Transverse colon (tissue), 4 donors: ENCODE measurements at regions not wholly inside any gene's neighbourhood (a gene's known extent, or its start where the extent isn't known, plus 50 kb on each side); places are given as distances from the start of the nearest gene placed in this dataset.

ENCODE experiments used
- DNase-seq: peaks from one replicate; pipeline ENCODE4 v3.0.0-alpha.2; 2019
- H3K27ac ChIP-seq, 4 donors: fragments of 200-600 bp; sonication (generic); 2 replicates each; pipeline ENCODE4 v1.5.1; 2016 to 2018; ENCODE audit warnings: inconsistent platforms in 4 of 4
- H3K27me3 ChIP-seq: fragments of 200-600 bp; sonication (generic); 2 replicates; pipeline ENCODE4 v1.5.1; 2017; ENCODE audit warnings: inconsistent platforms
- H3K36me3 ChIP-seq, 4 donors: fragments of 200-600 bp; sonication (generic); 2 replicates each; pipeline ENCODE4 v1.5.1; 2017 to 2019; ENCODE audit warnings: inconsistent platforms in 4 of 4
- H3K4me1 ChIP-seq, 4 donors: fragments of 200-600 bp; sonication (generic); 2 replicates each; pipeline ENCODE4 v1.5.1; 2017 to 2020; ENCODE audit warnings: inconsistent platforms in 4 of 4
- H3K4me3 ChIP-seq, 4 donors: fragments of 200-600 bp; sonication (generic); 1 replicate in 1 of 4; 2 replicates in 3 of 4; pipeline versions ENCODE4 v1.5.1 to v1.6.1; 2017 to 2019; ENCODE audit warnings: inconsistent platforms in 4 of 4
- H3K9me3 ChIP-seq, 2 donors: fragments of 200-600 bp; sonication (generic); 2 replicates each; pipeline ENCODE4 v1.5.1; 2017 to 2019; ENCODE audit warnings: inconsistent platforms in 2 of 2
- CTCF ChIP-seq, 5 experiments: fragments of 200-600 bp in 3 of 5; fragments of 450-650 bp in 2 of 5; sonication (generic) in 3 of 5; IDR thresholded peaks; 1 replicate in 2 of 5; 2 replicates in 3 of 5; pipeline ENCODE4 v1.5.1; 2016 to 2017; ENCODE audit warnings: antibody characterized with exemption in 5 of 5, inconsistent platforms in 3 of 5, mild to moderate bottlenecking in 2 of 5, moderate library complexity in 1 of 5
- EP300 ChIP-seq: sonication (generic); formaldehyde crosslinking; IDR thresholded peaks from one replicate; pipeline ENCODE4 v1.6.1; 2017; ENCODE audit warnings: antibody characterized with exemption, low read depth
- POLR2A ChIP-seq: fragments of 450-650 bp; IDR thresholded peaks from one replicate; pipeline ENCODE4 v1.6.1; 2016; ENCODE audit warnings: antibody characterized with exemption, mild to moderate bottlenecking, moderate library complexity
- POLR2AphosphoS5 ChIP-seq, 3 donors: sonication (generic); formaldehyde crosslinking; IDR thresholded peaks; one replicate each; pipeline ENCODE4 v1.6.1; 2016; ENCODE audit warnings: antibody characterized with exemption in 3 of 3
- WGBS, 2 donors: methylation state at CpG; one replicate each; pipeline ENCODE4 v1.1.5; 2018; ENCODE audit warnings: low coverage in 1 of 2; 5-methylcytosine and 5-hydroxymethylcytosine counted together
- in situ Hi-C, 4 donors: fragments of 200-750 bp; cut with MboI; loops; one replicate each; pipeline versions ENCODE4 v1.15.0 to v1.15.1; 2017; ENCODE audit warnings: low sequenced_read_pairs in 3 of 4, low pct_ligation_motif_present in 1 of 4, low pct_unique_long_range_greater_than_20kb in 1 of 4
- intact Hi-C: fragments of 100-400 bp; cut with DNase I; formaldehyde crosslinking; loops from one replicate; pipeline ENCODE4 v1.15.1; 2023; ENCODE audit warnings: low total_unique reads

GRCh38 chr5:118603278-118603677 lies 385.1 kb downstream of the DTWD2 start:
- Histone ChIP-seq H3K4me1 (no peaks in the 10 kb centered on the region), H3K36me3 (no peaks in the 10 kb centered on the region), H3K27me3 (no peaks in the 10 kb centered on the region), H3K27ac (no peak overlapping the region), H3K9me3 (no peaks in the 10 kb centered on the region), H3K4me3 (no peak overlapping the region)
- WGBS, 2 donors, result 90 to 96% methylated on average over 3 of the region's 3 CpGs
- intact Hi-C loops, result no loop called here
- DNase-seq, result no peak
- TF ChIP-seq EP300, result no peak
- in situ Hi-C loops, result no loop called here

GRCh38 chr5:118598311-118598710 lies 390.0 kb downstream of the DTWD2 start:
- intact Hi-C loops (no loop called here), in situ Hi-C loops (no loop called here)
- no peak overlapping the region for H3K4me3 ChIP-seq
- H3K27me3 ChIP-seq, result no peaks in the 10 kb centered on the region
- no peaks in the 10 kb centered on the region for H3K36me3 ChIP-seq
- no peak overlapping the region for H3K27ac ChIP-seq
- DNase-seq, result no peak
- no peak for TF ChIP-seq CTCF (IDR thresholded peaks at IDR 0.05)
- TF ChIP-seq POLR2A, result no peak
- no peak for TF ChIP-seq EP300
- no peaks in the 10 kb centered on the region for H3K9me3 ChIP-seq
- H3K4me1 ChIP-seq, result no peaks in the 10 kb centered on the region
- WGBS, 2 donors, result 62 to 81% methylated on average over 3 of the region's 3 CpGs

GRCh38 chr5:118597543-118597942 lies 390.8 kb downstream of the DTWD2 start:
- intact Hi-C loops (no loop called here), in situ Hi-C loops (no loop called here)
- Histone ChIP-seq H3K9me3 (no peaks in the 10 kb centered on the region), H3K27ac (no peak overlapping the region), H3K4me3 (no peak overlapping the region), H3K4me1 (no peaks in the 10 kb centered on the region), H3K27me3 (no peaks in the 10 kb centered on the region), H3K36me3 (no peaks in the 10 kb centered on the region)
- 52 to 72% methylated on average over 3 of the region's 3 CpGs for WGBS, 2 donors
- no peak for DNase-seq
- TF ChIP-seq EP300, result no peak
- no peak for TF ChIP-seq POLR2AphosphoS5 (IDR thresholded peaks at IDR 0.05)
- TF ChIP-seq CTCF (IDR thresholded peaks at IDR 0.05), result no peak
- TF ChIP-seq POLR2A, result no peak

- no peak for TF ChIP-seq POLR2A
- no peak for TF ChIP-seq EP300
- no peak for TF ChIP-seq POLR2AphosphoS5 (IDR thresholded peaks at IDR 0.05)
- no peak for TF ChIP-seq CTCF (IDR thresholded peaks at IDR 0.05)
- 40 to 61% methylated on average over 4 of the region's 4 CpGs for WGBS, 2 donors
- H3K9me3 ChIP-seq, result no peaks in the 10 kb centered on the region
- no peaks in the 10 kb centered on the region for H3K36me3 ChIP-seq
- intact Hi-C loops, result no loop called here
- H3K27me3 ChIP-seq, result no peaks in the 10 kb centered on the region
- no peaks in the 10 kb centered on the region for H3K4me1 ChIP-seq
- no peak overlapping the region for H3K4me3 ChIP-seq
- DNase-seq, result no peak
- H3K27ac ChIP-seq, result no peak overlapping the region
- in situ Hi-C loops, result no loop called here
These were observed 392.1 kb downstream of the DTWD2 start for GRCh38 chr5:118596255-118596654.

- H3K4me3 ChIP-seq, result no peak overlapping the region
- intact Hi-C loops (no loop called here), in situ Hi-C loops (no loop called here)
- no peaks in the 10 kb centered on the region for H3K9me3 ChIP-seq
- H3K4me1 ChIP-seq, result no peaks in the 10 kb centered on the region
- TF ChIP-seq EP300 (no peak), CTCF (IDR thresholded peaks at IDR 0.05) (no peak), POLR2A (no peak), POLR2AphosphoS5 (IDR thresholded peaks at IDR 0.05) (no peak)
- no peak for DNase-seq
- WGBS, 2 donors, result 68 to 89% methylated on average over 1 of the region's 1 CpG
- H3K27me3 ChIP-seq, result no peaks in the 10 kb centered on the region
- H3K36me3 ChIP-seq, result no peaks in the 10 kb centered on the region
- H3K27ac ChIP-seq, result no peak overlapping the region
These were observed 395.4 kb downstream of the DTWD2 start for GRCh38 chr5:118593003-118593328.
